Retinal pigment epithelial cell (primary cell): ENCODE measurements at regions not wholly inside any gene's neighbourhood (a gene's known extent, or its start where the extent isn't known, plus 50 kb on each side); places are given as distances from the start of the nearest gene placed in this dataset.

Experiments
- DNase-seq: peaks from one replicate; pipeline ENCODE4 v3.0.0-alpha.2; 2010; ENCODE audit warnings: low read depth
- H3K4me3 ChIP-seq: 2 replicates; pipeline ENCODE4 v1.5.1; 2011; ENCODE audit warnings: mild to moderate bottlenecking, low read length, control low read depth, moderate library complexity
- CTCF ChIP-seq: conservative IDR thresholded peaks from 2 replicates; pipeline ENCODE4 v1.5.1; 2011; ENCODE audit warnings: low read depth, low read length, control low read depth, inconsistent platforms

- no peak for DNase-seq
- no peak for TF ChIP-seq CTCF
- H3K4me3 ChIP-seq: no peak overlapping the region
These were observed 158.4 kb upstream of the SESN3 start for GRCh38 chr11:95389427-95389826.

GRCh38 chr11:95388086-95388485, 157.1 kb upstream of the SESN3 start:
- DNase-seq: no peak
- no peak for TF ChIP-seq CTCF
- H3K4me3 ChIP-seq: no peak overlapping the region

- DNase-seq: no peak
- no peak overlapping the region for H3K4me3 ChIP-seq
- TF ChIP-seq CTCF: no peak
These were observed 156.3 kb upstream of the SESN3 start for GRCh38 chr11:95387325-95387724.

GRCh38 chr11:95385577-95385976, 154.6 kb upstream of the SESN3 start:
- no peak for TF ChIP-seq CTCF
- DNase-seq: no peak
- no peak overlapping the region for H3K4me3 ChIP-seq

- no peak overlapping the region for H3K4me3 ChIP-seq
- no peak for TF ChIP-seq CTCF
- no peak for DNase-seq
These were observed 148.5 kb upstream of the SESN3 start for GRCh38 chr11:95379479-95379878.

GRCh38 chr11:95378789-95379188, 147.8 kb upstream of the SESN3 start:
- no peak for DNase-seq
- no peak for TF ChIP-seq CTCF
- H3K4me3 ChIP-seq: no peak overlapping the region

- no peak for DNase-seq
- no peak overlapping the region for H3K4me3 ChIP-seq
- TF ChIP-seq CTCF: no peak
These were observed 147.1 kb upstream of the SESN3 start for GRCh38 chr11:95378111-95378510.
